ENCODE measurements at regions not wholly inside any gene's neighbourhood (a gene's known extent, or its start where the extent isn't known, plus 50 kb on each side); places are given as distances from the start of the nearest gene placed in this dataset.

GRCh38 chr10:78893217-78893616 is 175.5 kb upstream of the ZMIZ1 start:
- TF ChIP-seq ZNF274 (IDR thresholded peaks at IDR 0.05; ENCODE audit: low read depth, low read length) (no peak), SUZ12 (IDR thresholded peaks at IDR 0.05; ENCODE audit: extremely low read depth, insufficient read depth, insufficient read length) (no peak), YY1 (IDR thresholded peaks at IDR 0.05; ENCODE audit: insufficient read depth, insufficient read length) (no peak)
